T-helper 2 cell treated with Interferon-gamma antibody and Interleukin-4, amounts not matched to agents 5 μg/mL and 100 μg/mL, for 36 hours (primary cell): ENCODE measurements at regions not wholly inside any gene's neighbourhood (a gene's known extent, or its start where the extent isn't known, plus 50 kb on each side); places are given as distances from the start of the nearest gene placed in this dataset.
A peak's percentile ranks its signal among the peaks of the same experiment; 100 is the strongest.

Source experiments
- DNase-seq: peaks from one replicate; pipeline ENCODE4 v3.0.0; 2021; ENCODE audit warnings: low spot score
- H3K27ac Mint-ChIP-seq: one replicate; pipeline ENCODE4 v1.8.0; 2021; ENCODE audit warnings: mild to moderate bottlenecking, mixed read lengths
- H3K27me3 Mint-ChIP-seq: one replicate; pipeline ENCODE4 v1.8.0; 2021; ENCODE audit warnings: low read depth, mixed read lengths
- H3K36me3 Mint-ChIP-seq: one replicate; pipeline ENCODE4 v1.8.0; 2021; ENCODE audit warnings: low read depth, mixed read lengths
- H3K4me1 Mint-ChIP-seq: one replicate; pipeline ENCODE4 v1.8.0; 2021; ENCODE audit warnings: low read depth, mixed read lengths
- H3K4me3 Mint-ChIP-seq: one replicate; pipeline ENCODE4 v1.8.0; 2022; ENCODE audit warnings: mild to moderate bottlenecking, moderate library complexity, mixed read lengths
- H3K9me3 Mint-ChIP-seq: one replicate; pipeline ENCODE4 v1.8.0; 2021; ENCODE audit warnings: mixed read lengths

DNA sequence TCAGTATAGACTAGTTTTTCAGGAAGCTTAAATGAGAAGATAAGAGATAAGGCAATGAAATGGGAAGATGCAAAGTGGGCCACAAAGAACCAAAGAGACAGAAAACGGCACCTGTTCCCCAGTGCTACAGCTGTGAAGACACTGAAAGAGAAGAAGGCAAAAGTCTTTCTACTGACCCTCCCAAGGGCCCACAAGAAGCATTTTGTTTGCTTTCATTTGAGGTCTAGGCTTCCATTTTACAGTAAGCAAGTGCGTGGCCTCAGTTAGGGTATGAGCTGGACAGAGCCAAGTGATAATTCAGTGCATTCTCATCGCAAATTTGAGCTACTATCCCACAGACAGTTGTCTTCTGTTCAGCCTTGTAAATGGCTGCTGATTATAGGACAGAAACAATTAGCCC, 53.4 kb upstream of the STK17B start:
- no peak overlapping the region for H3K4me3 Mint-ChIP-seq
- no peaks in the 10 kb centered on the region for H3K9me3 Mint-ChIP-seq
- H3K27me3 Mint-ChIP-seq, result no peaks in the 10 kb centered on the region
- H3K36me3 Mint-ChIP-seq, result peaks cover 5% of the 10 kb centered on the region
- no peak overlapping the region for H3K27ac Mint-ChIP-seq
- no peak for DNase-seq
- peaks cover 35% of the 10 kb centered on the region for H3K4me1 Mint-ChIP-seq

DNA sequence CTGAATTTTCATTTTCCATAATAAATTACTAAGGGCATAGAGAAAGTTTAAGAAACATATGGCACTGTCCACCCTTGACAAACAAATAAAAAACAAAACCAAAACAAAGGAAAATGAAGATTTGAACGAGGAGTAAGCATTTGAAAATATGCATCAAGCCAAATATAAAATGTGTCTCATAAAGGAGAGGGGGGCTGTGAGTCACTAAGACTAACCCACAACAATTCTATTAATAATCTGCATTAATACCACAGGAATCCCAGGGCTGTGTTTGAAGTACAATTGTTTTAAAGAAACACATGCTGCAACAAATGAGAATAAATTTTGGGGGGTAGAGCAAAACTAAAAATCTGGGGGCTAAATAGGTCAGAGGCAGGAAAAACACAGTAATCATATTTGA, 53.8 kb upstream of the STK17B start:
- H3K4me1 Mint-ChIP-seq, result peaks cover 38% of the 10 kb centered on the region
- no peaks in the 10 kb centered on the region for H3K9me3 Mint-ChIP-seq
- no peak for DNase-seq
- H3K27me3 Mint-ChIP-seq, result no peaks in the 10 kb centered on the region
- peaks cover 5% of the 10 kb centered on the region for H3K36me3 Mint-ChIP-seq
- H3K27ac Mint-ChIP-seq, result no peak overlapping the region
- no peak overlapping the region for H3K4me3 Mint-ChIP-seq

DNA sequence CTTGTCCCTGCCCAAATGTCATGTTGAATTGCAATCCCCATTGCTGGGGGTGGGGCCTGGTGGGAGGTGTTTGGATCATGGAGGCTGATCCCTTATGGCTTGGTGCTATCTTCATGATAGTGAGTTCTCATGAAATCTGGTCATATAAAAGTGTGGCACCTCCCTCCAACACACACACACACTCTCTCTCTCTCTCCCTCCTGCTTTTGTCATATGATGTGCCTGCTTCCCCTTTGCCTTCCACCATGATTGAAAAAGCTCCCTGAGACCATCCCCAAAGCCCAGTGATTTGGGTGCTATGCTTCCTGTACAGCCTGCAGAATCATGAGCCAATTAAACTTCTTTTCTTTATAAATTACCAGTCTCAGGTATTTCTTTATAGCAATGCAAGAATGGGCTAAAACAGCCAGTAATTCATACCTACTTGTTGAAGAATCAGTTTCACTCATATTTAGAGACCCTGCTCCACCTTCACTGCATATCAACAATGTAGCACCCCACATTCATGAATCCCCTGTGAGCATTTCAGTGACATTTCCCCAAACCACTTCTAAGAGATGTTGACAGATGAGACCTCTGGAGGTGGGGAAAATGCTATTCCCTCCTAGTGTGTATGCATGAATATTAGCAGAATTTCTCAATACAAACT, 54.8 kb upstream of the STK17B start:
- Mint-ChIP-seq H3K36me3 (peaks cover 5% of the 10 kb centered on the region), H3K4me3 (no peak overlapping the region), H3K4me1 (peaks cover 39% of the 10 kb centered on the region), H3K27ac (no peak overlapping the region), H3K27me3 (no peaks in the 10 kb centered on the region), H3K9me3 (no peaks in the 10 kb centered on the region)
- DNase-seq, result no peak

DNA sequence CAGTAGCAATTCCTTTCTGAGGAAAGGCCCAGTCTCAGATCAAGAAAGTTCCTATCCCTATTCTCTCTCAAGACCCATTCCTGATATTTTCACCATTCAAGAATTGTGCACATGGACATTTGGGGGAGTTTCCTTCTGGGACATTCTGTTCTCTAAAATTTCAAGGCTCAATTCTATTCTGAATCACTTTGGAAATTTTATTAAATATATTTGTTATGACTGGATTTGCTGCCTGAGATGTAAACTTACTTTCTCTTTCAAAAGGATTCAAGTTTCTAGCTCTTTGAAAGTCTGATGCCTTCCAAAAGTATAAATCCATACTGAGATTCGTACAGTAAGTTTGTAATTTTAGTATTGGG, 55.3 kb upstream of the STK17B start:
- Mint-ChIP-seq H3K9me3 (no peaks in the 10 kb centered on the region), H3K36me3 (peaks cover 5% of the 10 kb centered on the region), H3K4me3 (no peak overlapping the region), H3K27me3 (no peaks in the 10 kb centered on the region), H3K27ac (no peak overlapping the region), H3K4me1 (peaks cover 41% of the 10 kb centered on the region)
- DNase-seq, result no peak

DNA sequence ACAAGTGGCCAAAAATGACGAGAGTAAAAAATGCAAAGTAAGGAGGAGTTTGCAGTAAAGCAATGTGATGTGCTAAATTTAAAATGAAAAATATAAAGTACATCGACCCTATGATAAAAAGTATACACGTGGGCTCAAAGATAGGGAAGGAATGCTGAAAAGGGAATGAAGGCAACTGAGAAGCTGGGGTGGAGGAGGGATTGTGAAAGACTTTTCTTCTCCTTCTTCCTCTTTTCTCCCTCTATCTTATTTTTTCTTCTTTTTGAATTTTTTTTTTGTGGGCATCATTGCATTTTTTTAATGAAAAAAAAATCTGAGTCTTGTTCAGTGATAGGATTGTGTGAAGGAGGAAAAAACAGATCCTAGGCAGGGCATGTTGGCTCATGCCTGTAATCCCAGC, 57.6 kb upstream of the STK17B start:
- Mint-ChIP-seq H3K27me3 (no peaks in the 10 kb centered on the region), H3K9me3 (no peaks in the 10 kb centered on the region), H3K27ac (peak overlapping the region; percentile 49), H3K36me3 (peaks cover 5% of the 10 kb centered on the region), H3K4me1 (peaks cover 59% of the 10 kb centered on the region), H3K4me3 (no peak overlapping the region)
- no peak for DNase-seq

DNA sequence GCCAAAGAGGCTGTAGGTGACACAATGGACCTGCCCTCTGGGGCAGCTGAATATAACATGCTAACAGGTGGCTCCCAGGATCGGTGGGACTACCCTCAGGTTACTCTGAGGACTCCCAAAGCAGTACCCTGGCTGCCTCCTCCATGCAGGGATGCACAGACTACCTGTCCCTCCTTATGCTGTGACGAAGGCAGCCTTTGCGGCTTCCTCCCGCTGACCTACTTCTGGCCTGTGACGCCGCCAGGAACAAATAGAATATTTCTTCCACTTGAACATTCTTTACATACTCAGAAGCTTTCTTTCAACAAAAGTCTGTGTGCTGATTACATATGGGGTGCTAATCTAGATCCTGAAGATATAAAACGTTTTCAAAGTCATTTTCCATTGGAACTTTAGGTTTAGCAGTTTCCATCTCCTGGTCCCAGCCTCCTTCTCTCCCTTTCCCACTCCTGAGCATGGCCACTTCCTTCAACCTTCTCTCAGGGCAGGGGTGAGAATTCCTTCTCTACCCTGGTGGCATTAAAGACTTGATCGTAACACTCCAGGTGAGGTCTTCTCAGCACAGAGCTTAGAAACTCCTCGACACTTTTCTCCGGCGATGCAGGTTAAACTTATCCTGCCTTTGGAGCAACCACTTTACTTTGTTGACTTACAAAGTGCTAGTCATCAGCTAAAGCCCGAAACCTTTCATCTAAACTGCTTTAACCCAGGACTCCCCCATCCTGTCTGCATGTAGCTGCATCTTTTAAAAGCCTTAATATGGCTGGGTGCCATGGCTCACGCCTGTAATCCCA, 58.9 kb upstream of the STK17B start:
- Mint-ChIP-seq H3K4me3 (peak overlapping the region; percentile 76), H3K9me3 (no peaks in the 10 kb centered on the region), H3K27me3 (no peaks in the 10 kb centered on the region), H3K27ac (peak overlapping the region; percentile 88), H3K36me3 (peaks cover 5% of the 10 kb centered on the region), H3K4me1 (peaks cover 62% of the 10 kb centered on the region)
- DNase-seq, result no peak

DNA sequence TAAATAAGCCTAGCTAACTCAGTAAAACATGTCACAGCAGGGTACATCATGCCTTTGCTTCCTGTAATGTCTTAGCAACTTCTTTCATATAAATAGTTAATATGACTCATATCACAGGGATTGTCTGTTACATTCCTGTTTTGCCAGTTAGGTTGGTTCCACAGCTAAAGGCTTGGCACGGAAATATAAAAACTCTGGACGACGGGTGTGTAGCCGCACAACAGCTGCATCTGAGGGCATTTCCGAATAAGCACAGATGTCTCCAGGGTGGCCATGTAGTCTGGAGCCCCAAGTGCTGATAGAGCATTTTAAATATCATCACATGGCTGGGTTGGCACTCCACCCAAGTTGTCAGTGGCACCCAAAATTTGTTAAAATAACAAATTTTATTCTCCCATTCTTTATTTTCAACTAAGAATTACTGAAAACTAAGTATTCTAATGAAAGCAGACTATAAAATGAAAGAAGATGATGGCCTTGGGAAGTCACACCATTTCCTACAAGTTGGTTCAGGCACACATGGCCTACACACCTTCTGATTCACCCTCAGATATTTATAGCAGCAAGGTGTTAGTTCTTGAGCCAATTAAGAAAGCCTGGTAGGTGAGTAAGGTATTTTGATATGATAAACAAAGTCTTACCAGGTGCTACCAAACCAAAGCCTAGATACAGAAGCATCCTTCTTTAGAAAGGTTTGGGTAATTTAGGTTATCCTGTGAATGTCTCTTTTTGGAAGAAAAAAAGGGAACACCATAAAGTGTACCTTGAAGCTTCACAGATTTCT, 61.8 kb upstream of the STK17B start:
- Mint-ChIP-seq H3K36me3 (peaks cover 9% of the 10 kb centered on the region), H3K27me3 (no peaks in the 10 kb centered on the region), H3K9me3 (peaks cover 14% of the 10 kb centered on the region), H3K4me1 (peaks cover 75% of the 10 kb centered on the region), H3K4me3 (no peak overlapping the region), H3K27ac (peak overlapping the region; percentile 87)
- DNase-seq, result no peak

DNA sequence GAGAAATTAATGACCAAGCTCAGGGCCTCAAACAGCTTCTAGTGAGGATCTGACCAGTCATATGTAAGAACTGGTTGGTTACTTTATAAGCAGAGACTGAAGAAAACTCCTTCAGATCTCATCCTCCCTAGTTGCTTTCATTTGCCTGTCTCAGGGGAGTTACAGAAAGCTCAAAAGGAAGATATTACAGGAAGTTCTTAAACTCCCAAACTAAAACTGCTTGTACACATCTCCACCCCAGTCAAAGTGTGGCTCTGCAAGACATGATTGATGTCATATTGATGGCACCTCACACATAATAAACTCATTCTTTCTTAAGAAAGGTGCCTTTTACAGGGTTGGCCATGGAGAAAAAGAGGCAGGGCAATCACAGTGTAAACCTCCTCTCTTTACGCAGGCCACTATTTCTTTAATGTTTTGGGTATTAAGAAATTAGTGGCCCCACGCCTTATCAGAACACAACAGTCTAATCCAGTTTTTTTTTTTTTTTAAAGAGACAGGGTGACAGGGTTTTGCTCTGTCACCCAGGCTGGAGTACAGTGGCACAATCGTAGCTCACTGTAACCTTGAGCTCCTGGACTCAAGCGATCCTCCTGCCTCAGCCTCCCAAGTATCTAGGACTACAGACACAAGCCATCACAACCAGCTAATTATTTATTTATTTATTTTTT, 62.6 kb upstream of the STK17B start:
- DNase-seq, result no peak
- peak overlapping the region; percentile 87 for H3K27ac Mint-ChIP-seq
- H3K36me3 Mint-ChIP-seq, result peaks cover 9% of the 10 kb centered on the region
- H3K4me3 Mint-ChIP-seq, result peak overlapping the region; percentile 19
- H3K9me3 Mint-ChIP-seq, result peaks cover 16% of the 10 kb centered on the region
- peaks cover 78% of the 10 kb centered on the region for H3K4me1 Mint-ChIP-seq
- H3K27me3 Mint-ChIP-seq, result no peaks in the 10 kb centered on the region

DNA sequence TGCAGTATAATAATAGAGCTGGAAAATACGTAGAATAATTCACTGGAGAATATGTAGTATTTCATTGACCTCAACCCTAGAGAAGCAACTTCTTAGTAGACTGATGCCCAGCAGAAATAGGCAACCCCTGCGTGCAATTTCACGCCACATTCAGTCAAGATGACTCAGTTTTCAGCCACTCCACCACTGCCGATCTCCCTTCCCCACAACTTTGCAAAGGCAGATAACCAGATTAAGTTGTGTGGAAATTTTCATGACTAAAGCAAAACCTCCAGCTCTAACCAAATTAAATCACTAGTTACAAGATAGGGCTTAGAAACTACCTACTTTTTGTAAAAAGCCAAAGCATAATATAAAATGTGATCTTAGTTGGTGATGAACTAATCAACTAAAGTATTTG, 63.3 kb upstream of the STK17B start:
- peak overlapping the region; percentile 55 for H3K4me3 Mint-ChIP-seq
- peak; percentile 82 for DNase-seq
- peaks cover 80% of the 10 kb centered on the region for H3K4me1 Mint-ChIP-seq
- peaks cover 9% of the 10 kb centered on the region for H3K36me3 Mint-ChIP-seq
- peaks cover 16% of the 10 kb centered on the region for H3K9me3 Mint-ChIP-seq
- no peaks in the 10 kb centered on the region for H3K27me3 Mint-ChIP-seq
- H3K27ac Mint-ChIP-seq, result peak overlapping the region; percentile 82

DNA sequence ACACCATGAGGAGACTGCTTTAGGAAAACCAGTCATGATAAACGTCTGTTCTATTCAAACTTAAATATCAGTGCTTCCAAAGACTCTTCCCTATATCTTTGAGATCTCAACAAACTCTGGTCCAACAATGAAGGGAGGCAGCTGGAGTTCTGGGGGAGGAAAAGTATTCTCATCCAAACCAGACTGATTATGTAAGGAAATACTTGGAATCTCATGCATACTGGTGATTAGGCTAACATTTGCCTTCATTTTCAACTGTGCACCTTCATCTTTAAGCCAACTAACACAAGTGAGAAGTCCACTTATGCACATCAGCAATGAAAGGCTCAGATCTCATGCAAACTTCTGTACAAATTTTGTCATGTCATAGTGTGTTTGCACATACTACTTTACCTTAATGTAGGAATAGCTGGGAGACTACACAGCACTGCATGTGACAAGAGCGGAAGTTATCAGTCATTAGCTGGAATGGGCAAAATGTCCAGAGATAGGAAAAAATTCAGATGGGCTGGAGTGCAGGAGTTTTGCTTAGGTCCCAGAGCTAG, 67.5 kb upstream of the STK17B start:
- Mint-ChIP-seq H3K4me3 (peak overlapping the region; percentile 83), H3K4me1 (peaks cover 72% of the 10 kb centered on the region)

DNA sequence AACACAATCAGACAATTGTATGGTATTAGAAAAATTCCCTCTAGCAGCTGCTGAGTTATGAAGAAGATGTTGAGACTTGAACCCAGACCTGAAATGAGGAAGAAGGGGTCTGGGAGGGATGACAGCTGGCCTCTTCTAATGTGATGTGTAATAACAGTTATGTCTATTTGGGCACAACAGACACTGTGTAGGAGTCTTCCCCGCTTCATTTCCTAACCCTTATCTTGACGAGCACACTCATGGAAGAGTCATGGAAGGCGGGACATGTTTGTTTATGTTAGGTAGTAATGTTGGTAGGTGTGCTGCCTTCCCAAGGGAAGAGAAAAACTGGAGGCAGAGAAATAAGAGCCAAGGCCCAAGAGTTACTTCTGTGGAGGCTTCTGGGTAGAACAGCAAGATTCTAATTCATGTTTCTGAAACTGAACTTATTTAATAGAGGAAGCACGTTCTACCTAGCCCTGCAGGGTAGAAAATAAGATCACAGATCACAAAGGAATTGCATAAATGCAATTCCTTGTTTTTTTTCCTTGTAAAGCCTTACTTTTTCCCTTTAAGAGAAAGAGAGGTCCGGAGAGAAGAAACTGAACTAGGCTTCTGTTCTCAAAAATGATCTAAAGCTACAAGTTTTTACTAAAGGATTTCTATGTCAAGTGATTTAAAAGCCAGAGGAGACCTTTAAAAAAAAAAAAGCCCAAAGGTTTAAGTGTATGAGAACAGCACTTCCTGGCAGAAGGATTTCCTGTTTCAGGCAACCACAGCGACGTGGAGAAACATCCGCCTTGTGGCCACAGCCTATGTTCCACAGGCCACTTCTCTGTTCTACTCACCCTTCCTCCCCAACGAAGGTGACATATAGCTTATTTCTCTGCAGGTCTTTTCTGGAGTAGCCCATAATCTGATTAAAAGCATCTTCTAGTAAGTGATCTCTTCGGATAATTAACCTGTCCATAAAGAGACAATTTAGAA, 68.5 kb upstream of the STK17B start:
- H3K9me3 Mint-ChIP-seq, result peaks cover 16% of the 10 kb centered on the region
- peaks cover 9% of the 10 kb centered on the region for H3K36me3 Mint-ChIP-seq
- H3K27ac Mint-ChIP-seq, result peak overlapping the region; percentile 96
- DNase-seq, result peak; percentile 88
- no peaks in the 10 kb centered on the region for H3K27me3 Mint-ChIP-seq
- H3K4me1 Mint-ChIP-seq, result peaks cover 68% of the 10 kb centered on the region
- H3K4me3 Mint-ChIP-seq, result peak overlapping the region; percentile 83

More for the DNA sequence above, 67.5 kb upstream of the STK17B start:
- H3K27me3 Mint-ChIP-seq, result no peaks in the 10 kb centered on the region
- peaks cover 16% of the 10 kb centered on the region for H3K9me3 Mint-ChIP-seq
- peaks cover 9% of the 10 kb centered on the region for H3K36me3 Mint-ChIP-seq
- DNase-seq, result no peak
- H3K27ac Mint-ChIP-seq, result peak overlapping the region; percentile 96

DNA sequence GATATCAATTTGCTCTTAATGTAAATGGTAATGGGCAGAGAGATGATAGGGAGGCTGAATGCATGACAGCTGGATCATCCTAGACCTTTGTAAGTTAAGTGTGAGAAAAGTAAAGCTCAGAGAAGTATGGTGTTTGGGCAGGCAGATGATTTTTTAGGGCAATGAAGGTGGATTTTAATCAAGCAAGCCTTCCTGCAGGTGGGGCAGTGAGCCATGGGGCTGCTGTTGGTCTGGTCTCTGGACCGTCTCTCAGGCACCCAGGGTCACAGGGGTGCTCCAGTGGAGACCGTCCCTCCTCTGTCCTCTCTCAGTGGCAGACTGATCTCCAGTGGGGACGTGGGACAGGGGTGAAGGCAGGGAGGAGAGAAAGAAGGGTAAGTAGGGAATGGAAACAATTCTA, 69.8 kb upstream of the STK17B start:
- Mint-ChIP-seq H3K27me3 (no peaks in the 10 kb centered on the region), H3K4me3 (peak overlapping the region; percentile 47), H3K36me3 (peaks cover 7% of the 10 kb centered on the region), H3K4me1 (peaks cover 65% of the 10 kb centered on the region), H3K9me3 (peaks cover 16% of the 10 kb centered on the region), H3K27ac (peak overlapping the region; percentile 98)
- DNase-seq, result no peak
